ENCODE measurements at regions not wholly inside any gene's neighbourhood (a gene's known extent, or its start where the extent isn't known, plus 50 kb on each side); places are given as distances from the start of the nearest gene placed in this dataset.

DNA sequence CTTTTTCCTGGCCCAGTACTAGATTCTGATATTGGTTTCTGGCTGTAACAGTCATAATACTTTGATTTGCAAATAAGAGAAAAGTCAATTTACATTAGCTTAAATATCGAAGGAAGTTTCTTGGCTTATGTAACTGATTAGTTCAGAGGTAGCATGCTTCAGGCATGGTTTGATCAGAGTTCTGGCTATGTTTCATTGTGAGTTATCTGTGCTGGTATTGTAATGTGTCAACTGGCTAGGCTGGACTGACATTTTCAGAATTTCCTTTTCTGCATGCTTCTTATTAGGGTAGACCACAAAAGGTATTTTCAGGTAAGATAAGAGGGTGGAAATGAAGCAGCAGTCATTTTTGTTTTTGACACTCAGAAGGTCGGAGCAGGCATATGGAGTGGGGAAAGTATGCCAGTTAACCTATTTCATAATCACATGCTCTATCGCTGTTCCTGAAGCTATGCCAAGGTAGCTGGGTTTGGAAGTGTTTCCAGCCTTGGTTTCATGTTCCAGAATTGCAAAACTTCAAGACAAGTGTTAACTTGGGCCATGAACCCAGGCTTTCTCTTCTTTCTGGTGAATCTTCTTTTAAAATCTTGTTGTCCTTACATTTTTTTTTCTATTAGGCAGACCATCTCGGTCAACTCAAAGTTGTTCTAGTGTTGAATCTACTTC is 244.9 kb downstream of the DHX35 start:
- TF ChIP-seq, protein P1, sequence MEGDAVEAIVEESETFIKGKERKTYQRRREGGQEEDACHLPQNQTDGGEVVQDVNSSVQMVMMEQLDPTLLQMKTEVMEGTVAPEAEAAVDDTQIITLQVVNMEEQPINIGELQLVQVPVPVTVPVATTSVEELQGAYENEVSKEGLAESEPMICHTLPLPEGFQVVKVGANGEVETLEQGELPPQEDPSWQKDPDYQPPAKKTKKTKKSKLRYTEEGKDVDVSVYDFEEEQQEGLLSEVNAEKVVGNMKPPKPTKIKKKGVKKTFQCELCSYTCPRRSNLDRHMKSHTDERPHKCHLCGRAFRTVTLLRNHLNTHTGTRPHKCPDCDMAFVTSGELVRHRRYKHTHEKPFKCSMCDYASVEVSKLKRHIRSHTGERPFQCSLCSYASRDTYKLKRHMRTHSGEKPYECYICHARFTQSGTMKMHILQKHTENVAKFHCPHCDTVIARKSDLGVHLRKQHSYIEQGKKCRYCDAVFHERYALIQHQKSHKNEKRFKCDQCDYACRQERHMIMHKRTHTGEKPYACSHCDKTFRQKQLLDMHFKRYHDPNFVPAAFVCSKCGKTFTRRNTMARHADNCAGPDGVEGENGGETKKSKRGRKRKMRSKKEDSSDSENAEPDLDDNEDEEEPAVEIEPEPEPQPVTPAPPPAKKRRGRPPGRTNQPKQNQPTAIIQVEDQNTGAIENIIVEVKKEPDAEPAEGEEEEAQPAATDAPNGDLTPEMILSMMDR (IDR thresholded peaks at IDR 0.05), result no peak
- no peak for TF ChIP-seq POLR2A (IDR thresholded peaks at IDR 0.05)

Data from tibial nerve (tissue), 3 donors.